ENCODE measurements at regions not wholly inside any gene's neighbourhood (a gene's known extent, or its start where the extent isn't known, plus 50 kb on each side); places are given as distances from the start of the nearest gene placed in this dataset.

DNA sequence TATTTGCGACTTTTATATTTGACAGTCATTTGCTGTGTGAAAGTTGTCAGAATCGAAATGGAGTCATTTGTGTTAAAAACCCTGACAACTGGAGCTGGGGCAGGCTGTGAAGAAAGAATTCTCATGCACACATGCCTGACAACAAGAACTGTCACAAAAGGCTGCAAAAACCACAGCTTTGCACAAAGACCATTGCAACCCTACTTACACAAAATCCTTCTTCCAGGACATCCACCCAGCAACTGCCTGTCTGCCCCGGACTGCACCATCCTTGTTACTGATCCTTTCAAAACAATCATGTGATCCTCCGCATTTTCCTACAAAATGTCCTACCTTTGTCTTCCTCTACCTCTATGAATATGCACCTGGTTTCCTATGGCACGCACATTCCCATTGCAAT, 66.8 kb upstream of the IRS2 start:
- TF ChIP-seq, protein P1, sequence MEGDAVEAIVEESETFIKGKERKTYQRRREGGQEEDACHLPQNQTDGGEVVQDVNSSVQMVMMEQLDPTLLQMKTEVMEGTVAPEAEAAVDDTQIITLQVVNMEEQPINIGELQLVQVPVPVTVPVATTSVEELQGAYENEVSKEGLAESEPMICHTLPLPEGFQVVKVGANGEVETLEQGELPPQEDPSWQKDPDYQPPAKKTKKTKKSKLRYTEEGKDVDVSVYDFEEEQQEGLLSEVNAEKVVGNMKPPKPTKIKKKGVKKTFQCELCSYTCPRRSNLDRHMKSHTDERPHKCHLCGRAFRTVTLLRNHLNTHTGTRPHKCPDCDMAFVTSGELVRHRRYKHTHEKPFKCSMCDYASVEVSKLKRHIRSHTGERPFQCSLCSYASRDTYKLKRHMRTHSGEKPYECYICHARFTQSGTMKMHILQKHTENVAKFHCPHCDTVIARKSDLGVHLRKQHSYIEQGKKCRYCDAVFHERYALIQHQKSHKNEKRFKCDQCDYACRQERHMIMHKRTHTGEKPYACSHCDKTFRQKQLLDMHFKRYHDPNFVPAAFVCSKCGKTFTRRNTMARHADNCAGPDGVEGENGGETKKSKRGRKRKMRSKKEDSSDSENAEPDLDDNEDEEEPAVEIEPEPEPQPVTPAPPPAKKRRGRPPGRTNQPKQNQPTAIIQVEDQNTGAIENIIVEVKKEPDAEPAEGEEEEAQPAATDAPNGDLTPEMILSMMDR (IDR thresholded peaks at IDR 0.05), result no peak
- no peak for TF ChIP-seq POLR2A (IDR thresholded peaks at IDR 0.05)

All from body of pancreas (tissue), 4 donors.